Loucy (cell line): ENCODE measurements at regions not wholly inside any gene's neighbourhood (a gene's known extent, or its start where the extent isn't known, plus 50 kb on each side); places are given as distances from the start of the nearest gene placed in this dataset.
"Not testable (repeated sequence)": the region's sequence is repeated elsewhere in the genome, so short reads cannot be mapped to it uniquely, and the experiment has no call there.

Experiments
- H2AFZ ChIP-seq: fragments of 200-600 bp; sonication (generic); 2 replicates; pipeline ENCODE4 v1.6.0; 2016; ENCODE audit warnings: antibody characterized with exemption, mild to moderate bottlenecking, low read length, moderate library complexity
- H3F3A ChIP-seq: fragments of 200-600 bp; 2 replicates; pipeline ENCODE4 v1.6.0; 2016; ENCODE audit warnings: antibody characterized with exemption, low read depth, mild to moderate bottlenecking
- H3K27me3 ChIP-seq: fragments of 200-600 bp; sonication (generic); 2 replicates; pipeline ENCODE4 v1.6.1; 2014; ENCODE audit warnings: low read length, mild to moderate bottlenecking; ENCODE audit not compliant: insufficient read depth, poor library complexity, severe bottlenecking
- H3K36me3 ChIP-seq: fragments of 200-600 bp; sonication (generic); 2 replicates; pipeline ENCODE4 v1.6.1; 2016; ENCODE audit warnings: low read length; ENCODE audit not compliant: insufficient read depth
- H3K4me1 ChIP-seq: fragments of 200-600 bp; sonication (generic); 2 replicates; pipeline ENCODE4 v1.5.1; 2014; ENCODE audit warnings: low read length, mild to moderate bottlenecking; ENCODE audit not compliant: insufficient read depth, poor library complexity, severe bottlenecking
- H3K4me2 ChIP-seq: fragments of 200-600 bp; sonication (generic); 2 replicates; pipeline ENCODE4 v1.6.0; 2014; ENCODE audit warnings: antibody characterized with exemption, low read length, low read depth, mild to moderate bottlenecking; ENCODE audit not compliant: poor library complexity, severe bottlenecking
- H3K4me3 ChIP-seq: fragments of 200-600 bp; sonication (generic); 2 replicates; pipeline ENCODE4 v1.5.1; 2014; ENCODE audit warnings: low read length, mild to moderate bottlenecking, mixed read lengths; ENCODE audit not compliant: poor library complexity, severe bottlenecking
- H3K79me2 ChIP-seq: fragments of 200-600 bp; sonication (generic); 2 replicates; pipeline ENCODE4 v1.6.1; 2014; ENCODE audit warnings: low read length; ENCODE audit not compliant: insufficient read depth
- H3K9ac ChIP-seq: fragments of 200-600 bp; sonication (generic); 2 replicates; pipeline ENCODE4 v1.6.0; 2014; ENCODE audit warnings: mild to moderate bottlenecking, low read depth, low read length, moderate library complexity; ENCODE audit not compliant: poor library complexity, severe bottlenecking
- H3K9me2 ChIP-seq: fragments of 200-600 bp; sonication (generic); replicated peaks from 2 replicates; pipeline ENCODE4 v1.6.1; 2016; ENCODE audit warnings: low read depth, low read length, mixed read lengths
- H3K9me3 ChIP-seq: fragments of 200-600 bp; sonication (generic); 2 replicates; pipeline ENCODE4 v1.6.1; 2014; ENCODE audit warnings: mild to moderate bottlenecking, antibody characterized with exemption, low read length, low read depth; ENCODE audit not compliant: insufficient read depth
- H4K20me1 ChIP-seq: fragments of 200-600 bp; sonication (generic); 2 replicates; pipeline ENCODE4 v1.6.0; 2014; ENCODE audit warnings: antibody characterized with exemption, low read length, mild to moderate bottlenecking; ENCODE audit not compliant: insufficient read depth, poor library complexity, severe bottlenecking

GRCh38 chr9:62798884-62799850 is 1609.3 kb downstream of the SPATA31A7 start:
- H3K36me3 ChIP-seq, H3K9ac ChIP-seq, H3K79me2 ChIP-seq, H2AFZ ChIP-seq, H4K20me1 ChIP-seq, H3K9me3 ChIP-seq, H3K9me2 ChIP-seq, H3K4me2 ChIP-seq, H3F3A ChIP-seq, H3K4me3 ChIP-seq, H3K4me1 ChIP-seq, H3K27me3 ChIP-seq: not testable (repeated sequence)

GRCh38 chr9:62799851-62800371 is 1610.1 kb downstream of the SPATA31A7 start:
- H3F3A ChIP-seq, H3K4me3 ChIP-seq, H3K36me3 ChIP-seq, H2AFZ ChIP-seq, H3K4me1 ChIP-seq, H3K9ac ChIP-seq, H3K27me3 ChIP-seq, H4K20me1 ChIP-seq, H3K4me2 ChIP-seq, H3K9me3 ChIP-seq, H3K79me2 ChIP-seq, H3K9me2 ChIP-seq: not testable (repeated sequence)

GRCh38 chr9:62800451-62801371 is 1610.9 kb downstream of the SPATA31A7 start:
- not testable (repeated sequence) for H3K36me3 ChIP-seq, H2AFZ ChIP-seq, H4K20me1 ChIP-seq, H3F3A ChIP-seq, H3K4me1 ChIP-seq, H3K9me3 ChIP-seq, H3K9ac ChIP-seq, H3K9me2 ChIP-seq, H3K79me2 ChIP-seq, H3K27me3 ChIP-seq
- H3K4me3 ChIP-seq = peak overlapping the region; percentile 45
- H3K4me2 ChIP-seq = peak overlapping the region; percentile 51

GRCh38 chr9:62801372-62801811 is 1611.6 kb downstream of the SPATA31A7 start:
- not testable (repeated sequence) for H3K4me1 ChIP-seq, H3K9ac ChIP-seq, H3K79me2 ChIP-seq, H3F3A ChIP-seq, H4K20me1 ChIP-seq, H3K9me2 ChIP-seq, H3K9me3 ChIP-seq, H3K36me3 ChIP-seq, H3K27me3 ChIP-seq, H2AFZ ChIP-seq
- Histone ChIP-seq H3K4me2 (peak overlapping the region; percentile 51), H3K4me3 (peak overlapping the region; percentile 45)

GRCh38 chr9:62801961-62802718 is 1612.3 kb downstream of the SPATA31A7 start:
- H3K9me2 ChIP-seq, H3K4me2 ChIP-seq, H3K36me3 ChIP-seq, H3K4me1 ChIP-seq, H3K9me3 ChIP-seq, H3K27me3 ChIP-seq, H3K79me2 ChIP-seq, H2AFZ ChIP-seq, H3K9ac ChIP-seq, H3F3A ChIP-seq, H4K20me1 ChIP-seq: not testable (repeated sequence)
- peak overlapping the region; percentile 52 for H3K4me3 ChIP-seq

- not testable (repeated sequence) for H2AFZ ChIP-seq, H4K20me1 ChIP-seq, H3K27me3 ChIP-seq
Observed at GRCh38 chr9:62802719-62803079, 1612.9 kb downstream of the SPATA31A7 start.

More at GRCh38 chr9:62802719-62803079, 1612.9 kb downstream of the SPATA31A7 start:
- not testable (repeated sequence) for H3K4me1 ChIP-seq, H3K36me3 ChIP-seq, H3K4me2 ChIP-seq, H3K9me3 ChIP-seq, H3K9me2 ChIP-seq, H3K9ac ChIP-seq, H3K79me2 ChIP-seq, H3F3A ChIP-seq
- peak overlapping the region; percentile 35 for H3K4me3 ChIP-seq
